COR-L47 (cell line): ENCODE measurements at regions not wholly inside any gene's neighbourhood (a gene's known extent, or its start where the extent isn't known, plus 50 kb on each side); places are given as distances from the start of the nearest gene placed in this dataset.

Experiments
- DNase-seq: peaks from one replicate; lab custom pipeline; 2025; lab: John Stamatoyannopoulos, UW

DNA sequence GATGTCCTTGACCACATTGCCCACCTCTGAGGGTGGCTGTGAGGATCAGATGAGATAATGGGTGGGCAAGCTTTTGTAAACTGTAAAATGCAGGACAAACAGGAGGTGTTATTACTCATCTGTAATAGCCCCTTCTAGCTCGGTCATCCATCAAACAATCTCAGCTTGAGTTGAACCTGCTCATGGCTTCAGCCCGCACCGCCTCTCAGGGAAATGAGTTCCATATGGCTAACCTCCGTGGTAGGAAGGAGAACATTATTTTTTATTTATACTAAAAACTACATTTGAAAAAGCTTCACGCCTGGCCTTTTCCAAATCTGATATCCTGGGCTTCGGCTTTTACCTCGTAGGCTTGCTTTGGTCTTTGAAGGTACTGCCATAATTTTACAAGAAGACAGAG, 116.2 kb upstream of the USP24 start:
- DNase-seq: no peak

- DNase-seq: no peak
Measured at GRCh38 chr1:55329808-55330432, 114.8 kb upstream of the USP24 start.

DNA sequence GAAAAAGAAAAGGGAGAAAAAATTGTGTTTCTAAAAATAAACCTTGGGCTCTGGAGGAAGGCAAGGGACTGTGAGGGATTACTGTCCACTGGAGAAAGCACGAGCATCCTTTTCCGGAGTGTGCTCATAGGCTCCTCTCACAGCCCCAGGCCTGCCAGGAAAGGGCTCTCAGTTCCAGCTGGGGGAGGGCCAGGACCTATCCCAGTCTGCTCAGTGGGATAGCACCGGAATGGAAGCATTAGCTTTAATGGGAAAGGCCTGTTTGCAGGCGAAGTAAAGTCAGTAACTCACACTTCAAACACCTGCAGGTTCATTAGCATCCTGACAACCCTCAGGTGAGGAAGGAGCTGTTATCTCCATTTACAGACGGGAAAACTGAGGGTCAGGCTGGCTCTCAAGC, 113.9 kb upstream of the USP24 start:
- DNase-seq: no peak

GRCh38 chr1:55326496-55327243, 111.5 kb upstream of the USP24 start:
- DNase-seq: no peak

- no peak for DNase-seq
Measured at GRCh38 chr1:55323760-55324159, 108.6 kb upstream of the USP24 start.

GRCh38 chr1:55322842-55323241, 107.7 kb upstream of the USP24 start:
- DNase-seq: no peak

GRCh38 chr1:55321942-55322341, 106.8 kb upstream of the USP24 start:
- no peak for DNase-seq

DNA sequence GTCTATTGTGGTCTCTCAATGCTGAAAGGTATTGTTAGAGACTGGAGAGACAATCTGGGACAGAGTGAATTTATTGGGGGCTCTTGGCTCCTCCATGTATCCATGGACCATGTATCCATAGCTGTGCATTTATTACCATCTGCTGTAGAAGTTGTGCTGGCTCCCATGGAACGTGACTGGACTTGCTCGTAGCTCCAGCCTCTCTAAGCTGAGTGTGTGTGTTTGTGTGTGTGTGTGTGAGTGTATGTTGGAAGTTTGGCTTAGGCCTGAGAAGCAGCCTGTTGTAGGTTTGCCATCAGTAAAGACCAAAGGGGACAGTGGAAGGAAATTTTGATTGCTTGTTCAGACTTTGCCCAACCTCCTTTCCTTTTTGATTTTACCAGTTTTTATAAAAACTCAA, 105.7 kb upstream of the USP24 start:
- DNase-seq: no peak

DNA sequence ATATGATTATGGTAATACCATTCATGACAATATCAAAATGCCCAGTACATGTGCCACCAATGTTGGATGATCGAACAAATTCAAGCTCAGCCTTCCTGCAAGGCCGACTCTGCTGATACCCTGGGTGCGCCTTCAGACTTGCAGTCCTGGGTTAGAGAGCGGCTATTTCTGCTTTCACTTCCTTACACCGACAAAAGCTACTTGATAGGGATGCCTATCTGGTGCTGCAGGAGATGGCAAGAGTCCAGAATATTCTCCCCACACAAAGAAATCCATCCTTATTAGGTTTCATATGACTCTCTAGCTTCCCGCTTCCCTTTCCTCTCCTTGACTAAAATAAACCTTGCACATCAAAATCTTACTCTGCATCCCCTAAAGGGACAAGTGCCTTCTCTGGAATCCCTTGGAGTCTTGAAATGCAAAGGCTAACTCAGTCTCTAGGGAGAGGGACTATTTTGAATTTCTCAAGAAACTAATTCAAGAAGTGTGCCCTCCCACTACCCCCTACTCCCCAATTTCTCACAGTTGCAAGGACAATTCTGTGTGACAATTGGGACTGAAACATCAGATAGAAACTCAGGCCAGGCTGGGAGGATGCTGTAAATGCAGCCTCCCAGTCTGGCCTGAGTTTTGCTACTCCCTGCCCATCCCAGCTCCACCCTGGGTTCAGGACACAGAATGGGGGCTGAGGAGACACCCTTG, 103.1 kb upstream of the USP24 start:
- no peak for DNase-seq

- DNase-seq: no peak
Measured at GRCh38 chr1:55317673-55318072, 102.5 kb upstream of the USP24 start.

GRCh38 chr1:55316947-55317662, 101.9 kb upstream of the USP24 start:
- DNase-seq: no peak

- no peak for DNase-seq
Measured at GRCh38 chr1:55316502-55316901, 101.3 kb upstream of the USP24 start.

- DNase-seq: no peak
Measured at GRCh38 chr1:55315552-55315951, 100.4 kb upstream of the USP24 start.

- no peak for DNase-seq
Measured at GRCh38 chr1:55314740-55315139, 99.6 kb upstream of the USP24 start.

DNA sequence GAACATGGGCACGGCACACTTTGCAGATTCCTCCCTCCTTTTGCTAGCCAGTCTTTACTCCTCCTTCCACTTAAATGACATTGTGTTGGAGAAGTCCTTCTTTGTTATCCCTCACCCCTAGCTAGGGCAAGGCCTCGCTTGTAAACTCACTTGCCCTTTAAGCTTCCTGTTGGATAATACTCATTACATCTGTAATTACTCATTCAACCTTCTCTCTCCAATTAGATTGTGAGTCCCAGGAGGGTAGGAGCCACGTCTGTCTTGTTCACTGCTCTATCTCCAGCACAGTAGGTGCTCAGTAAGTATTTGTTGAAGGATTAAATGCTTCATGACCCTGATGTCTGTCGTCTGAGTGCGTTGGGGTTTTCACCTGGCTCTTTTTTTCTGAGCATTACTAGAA, 98.7 kb upstream of the USP24 start:
- DNase-seq: no peak

GRCh38 chr1:55311979-55312378, 96.8 kb upstream of the USP24 start:
- no peak for DNase-seq

DNA sequence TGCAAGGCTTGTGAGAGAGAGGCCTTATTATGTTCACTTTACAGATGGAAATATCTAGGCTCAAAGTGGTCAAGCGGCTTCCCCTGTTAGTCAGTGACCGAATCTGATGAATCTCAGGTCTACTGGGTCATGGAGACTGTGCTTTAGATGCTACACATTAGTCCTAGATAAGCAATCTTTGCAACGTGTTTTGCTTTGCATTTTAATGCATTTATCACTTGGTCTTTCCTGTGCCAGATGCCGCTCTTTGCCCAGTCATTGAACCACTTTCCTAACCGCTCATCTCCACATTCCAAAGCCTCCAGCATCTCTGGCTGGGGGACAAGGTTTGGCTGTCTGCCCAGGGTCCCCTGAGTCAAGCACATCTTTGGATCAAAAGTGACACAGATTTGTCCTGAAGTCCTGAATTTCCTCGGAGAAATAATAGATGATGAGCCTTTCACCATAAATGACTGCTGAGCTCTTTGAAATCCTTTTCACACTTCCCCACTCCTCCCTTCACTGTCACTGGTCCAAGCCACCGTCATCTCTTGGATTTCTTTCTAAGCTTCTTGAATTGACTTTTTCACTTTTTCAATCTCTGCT, 96.0 kb upstream of the USP24 start:
- no peak for DNase-seq

GRCh38 chr1:55310505-55310971, 95.4 kb upstream of the USP24 start:
- DNase-seq: no peak

GRCh38 chr1:55309786-55310504, 94.8 kb upstream of the USP24 start:
- DNase-seq: no peak

- no peak for DNase-seq
Measured at GRCh38 chr1:55309053-55309452, 93.9 kb upstream of the USP24 start.

GRCh38 chr1:55305735-55306134, 90.6 kb upstream of the USP24 start:
- DNase-seq: no peak
